ENCODE measurements at regions not wholly inside any gene's neighbourhood (a gene's known extent, or its start where the extent isn't known, plus 50 kb on each side); places are given as distances from the start of the nearest gene placed in this dataset.

GRCh38 chr13:99698816-99699099 is 197.5 kb downstream of the TM9SF2 start:
- no peaks in the 10 kb centered on the region for H3K4me1 Mint-ChIP-seq (ENCODE audit: low read depth, unreplicated experiment)
- DNase-seq: no peak
- no peaks in the 10 kb centered on the region for H3K36me3 Mint-ChIP-seq (ENCODE audit: insufficient read depth, unreplicated experiment)
- Histone ChIP-seq H3K27me3 (replicated peaks; ENCODE audit: control insufficient read depth, insufficient read depth, low read length) (no peaks in the 10 kb centered on the region), H3K4me1 (no peaks in the 10 kb centered on the region), H3K36me3 (ENCODE audit: control insufficient read depth, insufficient read depth, low read length) (no peaks in the 10 kb centered on the region), H3K4me3 (ENCODE audit: low read depth, low read length) (no peak overlapping the region), H3K9me3 (no peaks in the 10 kb centered on the region)
- no peaks in the 10 kb centered on the region for H3K27me3 Mint-ChIP-seq (ENCODE audit: insufficient read depth, unreplicated experiment)
- CTCF ChIA-PET: no interaction called here
- no peaks in the 10 kb centered on the region for H3K9me3 Mint-ChIP-seq (ENCODE audit: unreplicated experiment)
- POLR2A ChIA-PET: no interaction called here
- intact Hi-C loops (cut with micrococcal nuclease; ENCODE audit: unreplicated experiment): no loop called here
- no peak overlapping the region for H3K4me3 Mint-ChIP-seq (ENCODE audit: unreplicated experiment)
- no peak overlapping the region for H3K27ac Mint-ChIP-seq (ENCODE audit: unreplicated experiment)
- BruUV-seq (replicated peaks): no TSS peak
- TF ChIP-seq CTCF (IDR thresholded peaks at IDR 0.05; ENCODE audit: insufficient read depth in 1 of 2, low read depth in 1 of 2, low read length in 1 of 2, severe bottlenecking in 1 of 2, unreplicated experiment in 1 of 2): no peak

- H3K27me3 Mint-ChIP-seq (ENCODE audit: insufficient read depth, unreplicated experiment): no peaks in the 10 kb centered on the region
- no peak overlapping the region for H3K27ac Mint-ChIP-seq (ENCODE audit: unreplicated experiment)
- BruUV-seq (replicated peaks): no TSS peak
- intact Hi-C loops (cut with micrococcal nuclease; ENCODE audit: unreplicated experiment): no loop called here
- H3K9me3 Mint-ChIP-seq (ENCODE audit: unreplicated experiment): no peaks in the 10 kb centered on the region
- H3K9me3 ChIP-seq: no peaks in the 10 kb centered on the region
- no peaks in the 10 kb centered on the region for H3K4me1 ChIP-seq
- H3K36me3 Mint-ChIP-seq (ENCODE audit: insufficient read depth, unreplicated experiment): no peaks in the 10 kb centered on the region
- no peaks in the 10 kb centered on the region for H3K36me3 ChIP-seq (ENCODE audit: control insufficient read depth, insufficient read depth, low read length)
- no peak overlapping the region for H3K4me3 Mint-ChIP-seq (ENCODE audit: unreplicated experiment)
- no peak for DNase-seq
- no peak overlapping the region for H3K4me3 ChIP-seq (ENCODE audit: low read depth, low read length)
- no peaks in the 10 kb centered on the region for H3K27me3 ChIP-seq (replicated peaks; ENCODE audit: control insufficient read depth, insufficient read depth, low read length)
- no peaks in the 10 kb centered on the region for H3K4me1 Mint-ChIP-seq (ENCODE audit: low read depth, unreplicated experiment)
- ChIA-PET CTCF (no interaction called here), POLR2A (no interaction called here)
- no peak for TF ChIP-seq CTCF (IDR thresholded peaks at IDR 0.05; ENCODE audit: insufficient read depth in 1 of 2, low read depth in 1 of 2, low read length in 1 of 2, severe bottlenecking in 1 of 2, unreplicated experiment in 1 of 2)
Measured at GRCh38 chr13:99698010-99698815, 196.9 kb downstream of the TM9SF2 start.

- no peak for DNase-seq
- H3K27me3 Mint-ChIP-seq (ENCODE audit: insufficient read depth, unreplicated experiment): peaks cover 5% of the 10 kb centered on the region
- no peak overlapping the region for H3K4me3 ChIP-seq (ENCODE audit: low read depth, low read length)
- H3K9me3 ChIP-seq: no peaks in the 10 kb centered on the region
- H3K27me3 ChIP-seq (replicated peaks; ENCODE audit: control insufficient read depth, insufficient read depth, low read length): no peaks in the 10 kb centered on the region
- H3K4me3 Mint-ChIP-seq (ENCODE audit: unreplicated experiment): no peak overlapping the region
- no TSS peak for BruUV-seq (replicated peaks)
- ChIA-PET CTCF (no interaction called here), POLR2A (no interaction called here)
- H3K4me1 ChIP-seq: no peaks in the 10 kb centered on the region
- H3K9me3 Mint-ChIP-seq (ENCODE audit: unreplicated experiment): no peaks in the 10 kb centered on the region
- intact Hi-C loops (cut with micrococcal nuclease; ENCODE audit: unreplicated experiment): no loop called here
- H3K36me3 Mint-ChIP-seq (ENCODE audit: insufficient read depth, unreplicated experiment): no peaks in the 10 kb centered on the region
- TF ChIP-seq CTCF (IDR thresholded peaks at IDR 0.05; ENCODE audit: insufficient read depth in 1 of 2, low read depth in 1 of 2, low read length in 1 of 2, severe bottlenecking in 1 of 2, unreplicated experiment in 1 of 2): no peak
- H3K4me1 Mint-ChIP-seq (ENCODE audit: low read depth, unreplicated experiment): no peaks in the 10 kb centered on the region
- H3K27ac Mint-ChIP-seq (ENCODE audit: unreplicated experiment): no peak overlapping the region
- no peaks in the 10 kb centered on the region for H3K36me3 ChIP-seq (ENCODE audit: control insufficient read depth, insufficient read depth, low read length)
Measured at GRCh38 chr13:99695857-99696256, 194.6 kb downstream of the TM9SF2 start.
